ENCODE measurements at regions not wholly inside any gene's neighbourhood (a gene's known extent, or its start where the extent isn't known, plus 50 kb on each side); places are given as distances from the start of the nearest gene placed in this dataset.

- H3K36me3 ChIP-seq = no peaks in the 10 kb centered on the region
- TF ChIP-seq CTCF (IDR thresholded peaks at IDR 0.05 in 4 of 5, conservative IDR thresholded peaks at IDR 0.05 in 1 of 5) = no peak
- no peak for TF ChIP-seq POLR2A (IDR thresholded peaks at IDR 0.05)
- H3K9me3 ChIP-seq = no peaks in the 10 kb centered on the region
- H3K4me3 ChIP-seq = no peak overlapping the region
- in situ Hi-C loops (cut with MboI; ENCODE audit: low sequenced_read_pairs in 4 of 4) = no loop called here
- DNase-seq = no peak
- H3K27ac ChIP-seq = no peak overlapping the region
- H3K27me3 ChIP-seq = no peaks in the 10 kb centered on the region
- intact Hi-C loops (cut with DNase I; ENCODE audit: low total_unique reads) = no loop called here
- H3K4me1 ChIP-seq = no peaks in the 10 kb centered on the region
- no peak for ATAC-seq
Measured at GRCh38 chr5:14932902-14933469, 61.4 kb upstream of the ANKH start.

GRCh38 chr5:14930486-14930885 lies 58.9 kb upstream of the ANKH start:
- no peak overlapping the region for H3K4me3 ChIP-seq
- ATAC-seq (no peak), DNase-seq (no peak)
- in situ Hi-C loops (cut with MboI; ENCODE audit: low sequenced_read_pairs in 4 of 4) (no loop called here), intact Hi-C loops (cut with DNase I; ENCODE audit: low total_unique reads) (no loop called here)
- H3K27ac ChIP-seq = no peak overlapping the region
- H3K4me1 ChIP-seq = no peaks in the 10 kb centered on the region
- TF ChIP-seq POLR2A (IDR thresholded peaks at IDR 0.05) = no peak
- TF ChIP-seq CTCF (IDR thresholded peaks at IDR 0.05 in 4 of 5, conservative IDR thresholded peaks at IDR 0.05 in 1 of 5) = no peak
- no peaks in the 10 kb centered on the region for H3K9me3 ChIP-seq
- no peaks in the 10 kb centered on the region for H3K36me3 ChIP-seq
- H3K27me3 ChIP-seq = no peaks in the 10 kb centered on the region

GRCh38 chr5:14929293-14930065 lies 57.9 kb upstream of the ANKH start:
- H3K27me3 ChIP-seq = no peaks in the 10 kb centered on the region
- ATAC-seq (no peak), DNase-seq (no peak)
- H3K36me3 ChIP-seq = no peaks in the 10 kb centered on the region
- TF ChIP-seq POLR2A (IDR thresholded peaks at IDR 0.05) (no peak), CTCF (IDR thresholded peaks at IDR 0.05 in 4 of 5, conservative IDR thresholded peaks at IDR 0.05 in 1 of 5) (no peak)
- no peaks in the 10 kb centered on the region for H3K4me1 ChIP-seq
- H3K4me3 ChIP-seq = no peak overlapping the region
- no peaks in the 10 kb centered on the region for H3K9me3 ChIP-seq
- no peak overlapping the region for H3K27ac ChIP-seq
- in situ Hi-C loops (cut with MboI; ENCODE audit: low sequenced_read_pairs in 4 of 4) = no loop called here
- intact Hi-C loops (cut with DNase I; ENCODE audit: low total_unique reads) = no loop called here

GRCh38 chr5:14928661-14929060 lies 57.1 kb upstream of the ANKH start:
- in situ Hi-C loops (cut with MboI; ENCODE audit: low sequenced_read_pairs in 4 of 4) = no loop called here
- Histone ChIP-seq H3K27ac (no peak overlapping the region), H3K27me3 (no peaks in the 10 kb centered on the region), H3K4me3 (no peak overlapping the region), H3K36me3 (no peaks in the 10 kb centered on the region), H3K9me3 (no peaks in the 10 kb centered on the region), H3K4me1 (no peaks in the 10 kb centered on the region)
- no peak for TF ChIP-seq CTCF (IDR thresholded peaks at IDR 0.05 in 4 of 5, conservative IDR thresholded peaks at IDR 0.05 in 1 of 5)
- no peak for TF ChIP-seq POLR2A (IDR thresholded peaks at IDR 0.05)
- DNase-seq (no peak), ATAC-seq (no peak)
- intact Hi-C loops (cut with DNase I; ENCODE audit: low total_unique reads) = no loop called here
